RWPE2 (cell line): ENCODE measurements at regions not wholly inside any gene's neighbourhood (a gene's known extent, or its start where the extent isn't known, plus 50 kb on each side); places are given as distances from the start of the nearest gene placed in this dataset.
A peak's percentile ranks its signal among the peaks of the same experiment; 100 is the strongest.
"Not testable (repeated sequence)": the region's sequence is repeated elsewhere in the genome, so short reads cannot be mapped to it uniquely, and the experiment has no call there.

ENCODE experiments used
- ATAC-seq: fragments of 200-7000 bp; cut with Tn5 transposase; 3 replicates; pipeline ENCODE4 v1.9.1; 2021; ENCODE audit warnings: low read depth
- DNase-seq: peaks from one replicate; pipeline ENCODE4 v3.0.0-alpha.2; 2020; ENCODE audit warnings: low spot score
- H3K27ac ChIP-seq: fragments of 450-650 bp; 2 replicates; pipeline ENCODE4 v1.5.1; 2017; ENCODE audit warnings: mild to moderate bottlenecking; ENCODE audit not compliant: poor library complexity, severe bottlenecking
- H3K27me3 ChIP-seq: fragments of 250-450 bp; sonication (Bioruptor Pico); 2 replicates; pipeline ENCODE4 v1.5.1; 2021; ENCODE audit warnings: mild to moderate bottlenecking, moderate library complexity; ENCODE audit not compliant: insufficient read depth, poor library complexity, severe bottlenecking
- H3K36me3 ChIP-seq: fragments of 250-450 bp; sonication (Bioruptor Pico); 2 replicates; pipeline ENCODE4 v1.5.1; 2020; ENCODE audit warnings: low read depth, mild to moderate bottlenecking, moderate library complexity
- H3K4me1 ChIP-seq: fragments of 250-450 bp; sonication (Bioruptor Pico); 2 replicates; pipeline ENCODE4 v1.5.1; 2021; ENCODE audit warnings: mild to moderate bottlenecking, moderate library complexity; ENCODE audit not compliant: insufficient read depth, poor library complexity, severe bottlenecking
- H3K4me3 ChIP-seq: fragments of 250-450 bp; sonication (Bioruptor Pico); 2 replicates; pipeline ENCODE4 v1.5.1; 2021; ENCODE audit warnings: mild to moderate bottlenecking, moderate library complexity; ENCODE audit not compliant: severe bottlenecking
- H3K9me3 ChIP-seq: fragments of 250-450 bp; sonication (Bioruptor Pico); 2 replicates; pipeline ENCODE4 v1.5.1; 2021; ENCODE audit warnings: mild to moderate bottlenecking, moderate library complexity; ENCODE audit not compliant: severe bottlenecking
- CTCF ChIP-seq: fragments of 450-650 bp; IDR thresholded peaks from one replicate; pipeline ENCODE4 v1.5.1; 2017; ENCODE audit warnings: mild to moderate bottlenecking, moderate library complexity; ENCODE audit not compliant: poor library complexity, severe bottlenecking

- Histone ChIP-seq H3K4me3 (no peak overlapping the region), H3K27ac (no peak overlapping the region), H3K27me3 (no peaks in the 10 kb centered on the region), H3K4me1 (no peaks in the 10 kb centered on the region), H3K36me3 (no peaks in the 10 kb centered on the region), H3K9me3 (no peaks in the 10 kb centered on the region)
- no peak for TF ChIP-seq CTCF
- DNase-seq, result no peak
- ATAC-seq, result no peak
These were observed 102.1 kb upstream of the PMCH start for GRCh38 chr12:102299731-102300130.

GRCh38 chr12:102298022-102298421 is 100.4 kb upstream of the PMCH start:
- no peak for TF ChIP-seq CTCF
- H3K4me3 ChIP-seq, result no peak overlapping the region
- DNase-seq (no peak), ATAC-seq (peak; percentile 80)
- H3K27me3 ChIP-seq, result no peaks in the 10 kb centered on the region
- no peaks in the 10 kb centered on the region for H3K4me1 ChIP-seq
- no peaks in the 10 kb centered on the region for H3K36me3 ChIP-seq
- H3K27ac ChIP-seq, result peak overlapping the region; percentile 15
- H3K9me3 ChIP-seq, result no peaks in the 10 kb centered on the region

DNA sequence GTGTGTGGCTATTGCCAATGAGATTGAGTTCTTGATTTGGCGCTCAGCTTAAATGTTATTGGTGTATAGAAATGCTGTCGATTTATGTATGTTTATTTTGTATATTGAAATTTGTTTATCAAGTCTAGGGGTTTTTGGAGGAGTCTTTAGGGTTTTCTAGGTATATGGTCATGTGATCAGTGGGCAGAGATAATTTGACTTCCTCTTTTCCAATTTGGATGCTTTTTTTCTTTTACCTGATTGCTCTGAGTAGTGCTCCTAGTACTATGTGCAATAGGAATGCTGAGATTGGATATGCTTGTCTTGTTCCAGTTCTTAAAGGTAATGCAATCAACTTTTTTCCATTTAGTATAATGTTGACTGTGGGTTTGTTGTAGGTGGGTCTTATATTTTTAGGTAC is 99.8 kb upstream of the PMCH start:
- H3K9me3 ChIP-seq, result no peaks in the 10 kb centered on the region
- no peak for DNase-seq
- ATAC-seq, result no peak
- H3K36me3 ChIP-seq, result no peaks in the 10 kb centered on the region
- no peaks in the 10 kb centered on the region for H3K27me3 ChIP-seq
- no peak for TF ChIP-seq CTCF
- H3K4me1 ChIP-seq, result no peaks in the 10 kb centered on the region
- peak overlapping the region; percentile 15 for H3K27ac ChIP-seq
- H3K4me3 ChIP-seq, result no peak overlapping the region

GRCh38 chr12:102294568-102294967 is 96.9 kb upstream of the PMCH start:
- Histone ChIP-seq H3K36me3 (no peaks in the 10 kb centered on the region), H3K4me3 (no peak overlapping the region), H3K27me3 (no peaks in the 10 kb centered on the region), H3K4me1 (no peaks in the 10 kb centered on the region), H3K9me3 (no peaks in the 10 kb centered on the region), H3K27ac (no peak overlapping the region)
- ATAC-seq (no peak), DNase-seq (no peak)
- no peak for TF ChIP-seq CTCF

- H3K27ac ChIP-seq, ATAC-seq, DNase-seq, H3K4me3 ChIP-seq, H3K27me3 ChIP-seq, H3K4me1 ChIP-seq, H3K36me3 ChIP-seq, H3K9me3 ChIP-seq: not testable (repeated sequence)
These were observed 94.1 kb upstream of the PMCH start for GRCh38 chr12:102291498-102292440.

GRCh38 chr12:102289702-102290101 is 92.1 kb upstream of the PMCH start:
- H3K27ac ChIP-seq, H3K36me3 ChIP-seq, H3K4me1 ChIP-seq, ATAC-seq, H3K27me3 ChIP-seq, H3K4me3 ChIP-seq, DNase-seq, H3K9me3 ChIP-seq: not testable (repeated sequence)
